Parathyroid adenoma (tissue), 2 donors: ENCODE measurements at regions not wholly inside any gene's neighbourhood (a gene's known extent, or its start where the extent isn't known, plus 50 kb on each side); places are given as distances from the start of the nearest gene placed in this dataset.
"Not testable (repeated sequence)": the region's sequence is repeated elsewhere in the genome, so short reads cannot be mapped to it uniquely, and the experiment has no call there.

Experiments used
- H2AFZ ChIP-seq: fragments of 300-600 bp; sonication (generic); one replicate; pipeline ENCODE4 v1.7.0; 2017; ENCODE audit warnings: antibody characterized with exemption, mild to moderate bottlenecking
- H3K27ac ChIP-seq: fragments of 300-600 bp; sonication (generic); one replicate; pipeline ENCODE4 v1.7.0; 2017
- H3K27me3 ChIP-seq: fragments of 300-600 bp; sonication (generic); one replicate; pipeline ENCODE4 v1.7.0; 2017; ENCODE audit warnings: low read length; ENCODE audit not compliant: control insufficient read depth, insufficient read depth
- H3K36me3 ChIP-seq: fragments of 300-600 bp; sonication (generic); one replicate; pipeline ENCODE4 v1.7.0; 2017; ENCODE audit warnings: low read length; ENCODE audit not compliant: control insufficient read depth, insufficient read depth
- H3K4me1 ChIP-seq: fragments of 300-600 bp; sonication (generic); one replicate; pipeline ENCODE4 v1.7.0; 2017; ENCODE audit warnings: control low read depth
- H3K4me2 ChIP-seq: fragments of 300-600 bp; sonication (generic); one replicate; pipeline ENCODE4 v1.7.0; 2017; ENCODE audit warnings: low read length
- H3K4me3 ChIP-seq: fragments of 300-600 bp; sonication (generic); one replicate; pipeline ENCODE4 v1.7.0; 2017; ENCODE audit warnings: low read depth, low read length
- H3K79me2 ChIP-seq: fragments of 300-600 bp; sonication (generic); one replicate; pipeline ENCODE4 v1.7.0; 2017; ENCODE audit warnings: control low read depth
- H3K9ac ChIP-seq: fragments of 300-600 bp; sonication (generic); one replicate; pipeline ENCODE4 v1.7.0; 2017; ENCODE audit warnings: mild to moderate bottlenecking
- H3K9me3 ChIP-seq: fragments of 300-600 bp; sonication (generic); one replicate; pipeline ENCODE4 v1.7.0; 2017; ENCODE audit warnings: low read length; ENCODE audit not compliant: control insufficient read depth
- CTCF ChIP-seq: fragments of 300-600 bp; sonication (generic); IDR thresholded peaks from one replicate; pipeline ENCODE4 v1.7.0; 2017; ENCODE audit warnings: antibody characterized with exemption, mild to moderate bottlenecking
- donor health status: primary hyperparathyroidism.

GRCh38 chr5:174558190-174558589, 166.2 kb upstream of the MSX2 start:
- H3K36me3 ChIP-seq = no peaks in the 10 kb centered on the region

GRCh38 chr5:174559141-174559540, 165.2 kb upstream of the MSX2 start:
- no peak for TF ChIP-seq CTCF
- Histone ChIP-seq H3K4me2 (no peak overlapping the region), H2AFZ (no peak overlapping the region), H3K9me3 (no peaks in the 10 kb centered on the region), H3K9ac (no peak overlapping the region), H3K4me1 (peaks cover 11% of the 10 kb centered on the region), H3K4me3 (no peak overlapping the region), H3K79me2 (no peaks in the 10 kb centered on the region), H3K36me3 (no peaks in the 10 kb centered on the region), H3K27me3 (no peaks in the 10 kb centered on the region), H3K27ac (no peak overlapping the region)

More at GRCh38 chr5:174558190-174558589, 166.2 kb upstream of the MSX2 start:
- Histone ChIP-seq H3K27ac (no peak overlapping the region), H3K9ac (no peak overlapping the region), H3K4me1 (peaks cover 6% of the 10 kb centered on the region), H2AFZ (no peak overlapping the region), H3K79me2 (no peaks in the 10 kb centered on the region), H3K9me3 (no peaks in the 10 kb centered on the region), H3K27me3 (no peaks in the 10 kb centered on the region), H3K4me3 (no peak overlapping the region), H3K4me2 (no peak overlapping the region)
- no peak for TF ChIP-seq CTCF

- Histone ChIP-seq H3K4me3 (no peak overlapping the region), H3K4me2 (no peak overlapping the region), H3K27me3 (no peaks in the 10 kb centered on the region), H3K9ac (no peak overlapping the region), H3K9me3 (no peaks in the 10 kb centered on the region), H3K36me3 (no peaks in the 10 kb centered on the region), H3K4me1 (peaks cover 12% of the 10 kb centered on the region), H2AFZ (no peak overlapping the region), H3K27ac (no peak overlapping the region), H3K79me2 (no peaks in the 10 kb centered on the region)
- TF ChIP-seq CTCF = no peak
These were observed 164.8 kb upstream of the MSX2 start for GRCh38 chr5:174559566-174560090.

GRCh38 chr5:174560861-174561260, 163.5 kb upstream of the MSX2 start:
- H2AFZ ChIP-seq = no peak overlapping the region
- H3K9ac ChIP-seq = no peak overlapping the region
- no peaks in the 10 kb centered on the region for H3K36me3 ChIP-seq
- H3K27ac ChIP-seq = no peak overlapping the region
- H3K4me2 ChIP-seq = no peak overlapping the region
- no peaks in the 10 kb centered on the region for H3K79me2 ChIP-seq
- no peaks in the 10 kb centered on the region for H3K27me3 ChIP-seq
- H3K9me3 ChIP-seq = no peaks in the 10 kb centered on the region
- H3K4me3 ChIP-seq = no peak overlapping the region
- no peak for TF ChIP-seq CTCF
- peaks cover 12% of the 10 kb centered on the region for H3K4me1 ChIP-seq

- not testable (repeated sequence) for H3K36me3 ChIP-seq, H3K9ac ChIP-seq, H3K9me3 ChIP-seq, H3K27ac ChIP-seq, H2AFZ ChIP-seq, H3K27me3 ChIP-seq, H3K79me2 ChIP-seq, H3K4me3 ChIP-seq, H3K4me2 ChIP-seq, H3K4me1 ChIP-seq
These were observed 161.3 kb upstream of the MSX2 start for GRCh38 chr5:174563040-174563439.
